Subcutaneous abdominal adipose tissue (tissue), 5 donors: ENCODE measurements at regions not wholly inside any gene's neighbourhood (a gene's known extent, or its start where the extent isn't known, plus 50 kb on each side); places are given as distances from the start of the nearest gene placed in this dataset.

ENCODE experiments used
- H3K27ac ChIP-seq: one replicate; pipeline ENCODE4 v1.7.0; 2013; ENCODE audit warnings: low read depth, mild to moderate bottlenecking, inconsistent platforms, low read length, moderate library complexity
- H3K27me3 ChIP-seq, 5 donors: one replicate each; pipeline ENCODE4 v1.7.0; 2013; ENCODE audit warnings: low read length in 5 of 5, inconsistent platforms in 1 of 5; ENCODE audit not compliant: control insufficient read depth in 5 of 5, insufficient read depth in 4 of 5
- H3K36me3 ChIP-seq, 5 donors: one replicate each; pipeline ENCODE4 v1.7.0; 2013; ENCODE audit warnings: low read length in 5 of 5; ENCODE audit not compliant: control insufficient read depth in 5 of 5, insufficient read depth in 5 of 5
- H3K4me1 ChIP-seq, 5 donors: one replicate each; pipeline ENCODE4 v1.7.0; 2013; ENCODE audit warnings: low read length in 5 of 5, mild to moderate bottlenecking in 3 of 5, moderate library complexity in 1 of 5; ENCODE audit not compliant: control insufficient read depth in 5 of 5, insufficient read depth in 5 of 5
- H3K4me3 ChIP-seq, 5 donors: one replicate each; pipeline ENCODE4 v1.7.0; 2013; ENCODE audit warnings: low read length in 5 of 5, low read depth in 1 of 5
- H3K9ac ChIP-seq, 5 donors: one replicate each; pipeline ENCODE4 v1.7.0; 2013; ENCODE audit warnings: low read length in 5 of 5, mild to moderate bottlenecking in 4 of 5, moderate library complexity in 3 of 5
- H3K9me3 ChIP-seq, 5 donors: one replicate each; pipeline ENCODE4 v1.7.0; 2013; ENCODE audit warnings: low read length in 5 of 5; ENCODE audit not compliant: control insufficient read depth in 5 of 5
- donor health status: healthy.
- donor health status: healthy.
- donor health status: healthy.
- donor health status: healthy.
- donor health status: healthy.

DNA sequence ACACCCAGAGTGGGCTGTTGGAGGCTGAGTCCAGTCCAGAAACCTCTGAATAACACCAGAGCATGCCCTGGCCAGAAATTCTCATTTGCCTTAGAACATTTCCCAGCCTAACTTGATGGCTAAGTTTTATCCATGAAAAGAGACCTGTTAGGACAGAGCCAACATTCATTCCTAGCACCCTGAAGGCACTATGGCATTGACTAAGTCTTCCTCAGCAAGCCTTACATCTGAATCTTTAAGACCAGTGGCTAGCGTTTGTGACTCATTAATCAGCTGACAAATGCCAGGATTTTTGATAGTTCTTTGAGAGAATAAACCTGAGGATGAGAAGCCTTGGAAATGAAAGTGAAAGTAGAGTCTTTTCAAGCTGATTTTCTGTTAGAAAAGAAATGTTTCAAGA, 1087.1 kb upstream of the ALCAM start:
- H3K27ac ChIP-seq: no peak overlapping the region
- H3K27me3 ChIP-seq: no peaks in the 10 kb centered on the region
- no peaks in the 10 kb centered on the region for H3K36me3 ChIP-seq
- no peaks in the 10 kb centered on the region for H3K4me1 ChIP-seq
- peak overlapping the region in 4 of 5 donors; percentile 10 to 32 (median 22) for H3K4me3 ChIP-seq
- peaks cover 9 to 81% (median 35%) of the 10 kb centered on the region in 5 donors for H3K9me3 ChIP-seq
- peak overlapping the region in 1 of 5 donors; percentile 2 for H3K9ac ChIP-seq

DNA sequence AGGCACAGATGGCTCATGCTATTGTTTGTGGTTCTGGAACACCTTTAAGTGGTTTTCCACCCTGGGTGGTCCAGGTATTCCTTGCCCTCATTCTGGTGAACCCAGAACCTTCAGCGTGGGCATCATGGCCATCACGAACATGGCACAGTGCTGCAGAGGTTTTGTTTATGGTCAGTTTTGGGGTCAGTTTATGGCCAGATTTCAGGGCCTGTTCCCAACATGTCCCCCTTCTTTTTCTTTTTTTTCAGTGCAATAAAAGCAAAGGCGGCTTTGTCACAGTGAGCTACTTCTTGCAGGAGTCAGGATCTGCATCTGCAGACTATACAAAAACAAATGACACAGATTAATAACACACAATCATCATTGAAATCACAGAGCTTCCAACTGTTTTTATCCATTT, 1085.0 kb upstream of the ALCAM start:
- Histone ChIP-seq H3K4me3 (no peak overlapping the region), H3K9me3 (peaks cover 7 to 66% (median 28%) of the 10 kb centered on the region in 5 donors), H3K36me3 (no peaks in the 10 kb centered on the region), H3K9ac (no peak overlapping the region), H3K27ac (no peak overlapping the region), H3K27me3 (no peaks in the 10 kb centered on the region), H3K4me1 (no peaks in the 10 kb centered on the region)

DNA sequence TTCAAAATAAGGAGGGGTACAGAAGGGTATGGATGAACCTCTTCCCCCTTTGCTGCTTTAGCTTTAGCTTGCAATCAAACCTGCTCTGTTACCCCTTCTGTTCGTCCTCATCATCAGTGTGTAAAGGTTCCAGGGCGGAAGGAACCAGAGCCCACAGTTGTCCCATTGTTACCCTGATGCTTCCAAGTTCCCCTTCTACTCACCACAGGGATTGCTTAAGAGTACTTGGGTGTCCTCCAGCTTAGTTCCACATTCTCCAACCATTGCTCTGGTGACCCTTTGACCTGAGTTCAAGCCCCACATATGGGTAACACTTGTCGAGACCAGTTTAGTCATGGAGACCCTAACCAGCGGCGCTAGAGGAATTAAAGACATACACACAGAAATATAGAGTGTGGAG, 1080.1 kb upstream of the ALCAM start:
- Histone ChIP-seq H3K9ac (no peak overlapping the region), H3K4me1 (peaks cover 0 to 4% (median 2%) of the 10 kb centered on the region in 5 donors), H3K27me3 (no peaks in the 10 kb centered on the region), H3K9me3 (peaks cover 5 to 31% (median 16%) of the 10 kb centered on the region in 5 donors), H3K4me3 (no peak overlapping the region), H3K36me3 (no peaks in the 10 kb centered on the region), H3K27ac (no peak overlapping the region)

DNA sequence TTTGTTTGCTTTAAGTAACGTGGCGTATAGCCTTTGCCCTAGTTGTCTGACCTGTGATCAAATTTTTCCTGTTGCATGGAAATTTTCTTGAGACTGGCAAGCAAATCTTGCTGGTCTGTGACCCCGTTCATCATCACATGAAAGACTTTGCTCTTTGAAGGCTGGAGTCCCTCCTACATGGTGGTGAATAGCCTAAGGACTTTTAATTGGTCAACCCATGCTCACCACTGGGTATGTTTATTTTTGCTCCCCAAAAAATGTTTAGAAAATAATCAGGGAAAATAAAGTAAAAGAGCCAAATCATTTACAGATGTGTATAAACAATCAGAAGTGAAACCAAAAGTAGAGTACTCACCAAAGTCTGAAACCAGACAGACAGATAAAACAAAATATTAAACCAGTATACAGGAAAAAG, 1075.3 kb upstream of the ALCAM start:
- H3K27me3 ChIP-seq: no peaks in the 10 kb centered on the region
- no peaks in the 10 kb centered on the region for H3K36me3 ChIP-seq
- peak overlapping the region; percentile 33 to 50 (median 41) for H3K4me3 ChIP-seq
- H3K9me3 ChIP-seq: peaks cover 0 to 10% (median 3%) of the 10 kb centered on the region in 5 donors
- peaks cover 0 to 8% (median 4%) of the 10 kb centered on the region in 5 donors for H3K4me1 ChIP-seq
- peak overlapping the region in 2 of 5 donors; percentile 24 to 56 for H3K9ac ChIP-seq
- H3K27ac ChIP-seq: peak overlapping the region; percentile 19

DNA sequence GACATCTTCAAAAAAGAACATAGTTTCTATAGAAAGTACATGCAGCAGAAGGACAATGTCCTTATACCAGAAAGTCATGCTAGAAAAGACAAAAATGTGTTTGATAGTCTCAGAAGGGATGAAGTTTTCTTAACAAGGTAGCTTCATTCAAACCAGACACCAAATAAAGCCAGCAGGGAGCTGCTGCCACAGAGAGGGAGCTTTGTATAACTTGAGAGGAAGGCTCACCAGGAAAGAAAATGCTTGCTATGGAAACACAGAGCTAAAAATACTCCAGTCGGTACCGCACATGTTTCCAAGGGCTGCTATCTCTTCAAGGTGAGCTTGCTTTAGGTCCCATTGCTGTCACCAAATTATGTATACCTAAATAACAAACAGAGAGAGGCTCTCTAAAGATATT, 1074.8 kb upstream of the ALCAM start:
- Histone ChIP-seq H3K27me3 (no peaks in the 10 kb centered on the region), H3K36me3 (no peaks in the 10 kb centered on the region), H3K9ac (peak overlapping the region in 1 of 5 donors; percentile 28), H3K27ac (peak overlapping the region; percentile 19), H3K4me3 (peak overlapping the region in 4 of 5 donors; percentile 33 to 50 (median 42)), H3K9me3 (peaks cover 0 to 6% (median 0%) of the 10 kb centered on the region in 5 donors), H3K4me1 (peaks cover 0 to 8% (median 4%) of the 10 kb centered on the region in 5 donors)

DNA sequence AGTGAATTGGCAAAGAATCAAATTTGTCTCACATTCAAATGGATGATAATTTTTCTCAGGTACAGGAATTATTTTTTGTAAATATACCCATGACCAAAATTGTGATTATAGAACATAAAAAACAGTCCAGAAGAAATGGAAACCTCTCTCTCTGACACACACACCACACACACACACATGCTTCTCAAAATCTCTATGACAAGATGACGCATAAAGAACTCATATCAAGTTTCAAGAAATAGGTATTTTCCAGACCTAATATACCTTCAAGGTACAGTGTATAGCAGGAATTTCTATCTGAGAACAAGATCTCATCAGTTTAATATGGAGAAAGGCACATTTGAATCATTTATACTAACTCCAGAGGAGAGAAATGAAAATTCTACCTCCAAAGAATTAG, 1069.1 kb upstream of the ALCAM start:
- Histone ChIP-seq H3K4me1 (no peaks in the 10 kb centered on the region), H3K27me3 (no peaks in the 10 kb centered on the region), H3K9ac (no peak overlapping the region), H3K27ac (no peak overlapping the region), H3K4me3 (no peak overlapping the region), H3K9me3 (no peaks in the 10 kb centered on the region), H3K36me3 (no peaks in the 10 kb centered on the region)

DNA sequence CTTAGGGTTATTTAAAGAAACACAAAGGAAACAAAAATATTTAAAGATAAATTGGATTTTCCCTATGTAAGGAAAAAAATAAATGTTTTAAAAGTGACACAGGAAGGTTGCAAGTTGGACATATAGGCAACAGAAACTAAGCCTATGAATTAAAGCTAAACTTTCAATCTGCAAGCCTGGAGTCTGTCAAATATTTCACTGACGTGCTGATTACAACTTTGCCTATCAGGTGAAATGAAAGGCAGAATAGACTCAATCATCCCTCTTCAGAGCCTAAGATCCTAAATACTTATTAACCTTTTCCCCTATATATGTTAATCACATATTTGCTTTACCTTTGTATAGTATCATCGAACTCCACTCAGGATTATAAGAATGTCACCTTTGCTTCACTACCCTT, 1068.0 kb upstream of the ALCAM start:
- H3K9ac ChIP-seq: no peak overlapping the region
- no peaks in the 10 kb centered on the region for H3K4me1 ChIP-seq
- no peak overlapping the region for H3K4me3 ChIP-seq
- H3K9me3 ChIP-seq: no peaks in the 10 kb centered on the region
- no peaks in the 10 kb centered on the region for H3K36me3 ChIP-seq
- H3K27ac ChIP-seq: no peak overlapping the region
- H3K27me3 ChIP-seq: no peaks in the 10 kb centered on the region

DNA sequence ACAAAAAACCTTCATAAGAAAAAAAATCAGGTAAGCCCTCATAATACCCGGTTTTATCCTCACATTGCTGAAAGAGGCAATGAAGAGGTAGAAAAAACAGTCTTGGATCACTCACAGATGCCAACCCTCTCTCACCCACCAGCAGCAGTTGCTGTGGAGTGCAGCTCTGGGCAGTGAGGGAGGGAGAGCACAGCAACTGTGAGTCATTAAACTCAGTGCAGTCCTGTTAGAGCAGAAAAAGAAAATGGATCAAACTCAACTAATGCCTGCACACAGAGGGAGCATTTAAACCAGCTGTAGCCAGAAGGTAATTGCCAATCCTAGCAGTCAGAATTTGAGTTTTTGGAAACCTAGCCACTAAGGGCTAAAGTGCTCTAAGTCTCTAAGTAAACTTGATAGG, 1050.6 kb upstream of the ALCAM start:
- Histone ChIP-seq H3K9ac (no peak overlapping the region), H3K27ac (no peak overlapping the region), H3K9me3 (peaks cover 0 to 9% (median 0%) of the 10 kb centered on the region in 5 donors), H3K4me3 (no peak overlapping the region), H3K27me3 (no peaks in the 10 kb centered on the region), H3K4me1 (no peaks in the 10 kb centered on the region), H3K36me3 (no peaks in the 10 kb centered on the region)

DNA sequence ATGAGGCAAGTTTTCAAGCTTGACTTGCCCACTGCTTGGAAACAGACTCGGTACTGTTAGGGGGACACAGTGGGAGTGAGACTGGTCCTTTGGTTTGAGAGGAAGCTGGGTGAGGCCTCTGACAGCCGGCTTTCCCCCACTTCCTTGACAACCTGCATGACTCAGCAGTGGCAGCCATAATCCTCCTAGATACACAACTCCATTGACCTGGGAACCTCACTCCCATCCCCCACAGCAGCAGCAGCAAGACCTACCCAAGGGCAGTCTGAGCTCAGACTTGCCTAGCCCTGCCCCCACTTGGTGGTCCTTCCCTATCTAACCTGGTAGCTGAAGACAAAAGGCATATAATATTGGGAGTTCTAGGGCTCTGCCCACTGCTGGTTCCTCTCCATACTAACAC, 1043.5 kb upstream of the ALCAM start:
- Histone ChIP-seq H3K27me3 (no peaks in the 10 kb centered on the region), H3K27ac (no peak overlapping the region), H3K4me1 (no peaks in the 10 kb centered on the region), H3K9ac (no peak overlapping the region), H3K4me3 (no peak overlapping the region), H3K36me3 (no peaks in the 10 kb centered on the region), H3K9me3 (peaks cover 0 to 25% (median 3%) of the 10 kb centered on the region in 5 donors)

DNA sequence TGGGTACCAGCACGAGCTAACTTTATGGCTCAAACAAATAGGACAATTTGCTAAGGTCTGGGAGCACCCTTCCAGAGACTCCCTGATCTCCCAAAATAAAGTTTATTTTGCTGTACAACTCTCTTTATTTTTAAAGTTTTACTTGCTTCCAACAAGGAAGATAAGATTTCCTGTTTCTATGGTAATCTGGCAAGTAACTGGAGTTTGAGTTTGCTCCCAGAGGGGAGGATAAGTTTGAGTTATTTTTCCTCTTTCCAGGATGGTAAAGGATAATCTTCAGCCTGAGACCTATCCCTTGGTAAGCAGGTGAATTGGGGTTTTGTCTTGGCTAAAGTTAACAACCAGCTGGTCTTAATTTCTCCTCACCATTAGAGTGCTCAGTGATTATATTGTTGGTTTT, 1019.4 kb upstream of the ALCAM start:
- Histone ChIP-seq H3K4me1 (no peaks in the 10 kb centered on the region), H3K9ac (no peak overlapping the region), H3K27me3 (no peaks in the 10 kb centered on the region), H3K4me3 (no peak overlapping the region), H3K9me3 (no peaks in the 10 kb centered on the region), H3K27ac (no peak overlapping the region), H3K36me3 (no peaks in the 10 kb centered on the region)

DNA sequence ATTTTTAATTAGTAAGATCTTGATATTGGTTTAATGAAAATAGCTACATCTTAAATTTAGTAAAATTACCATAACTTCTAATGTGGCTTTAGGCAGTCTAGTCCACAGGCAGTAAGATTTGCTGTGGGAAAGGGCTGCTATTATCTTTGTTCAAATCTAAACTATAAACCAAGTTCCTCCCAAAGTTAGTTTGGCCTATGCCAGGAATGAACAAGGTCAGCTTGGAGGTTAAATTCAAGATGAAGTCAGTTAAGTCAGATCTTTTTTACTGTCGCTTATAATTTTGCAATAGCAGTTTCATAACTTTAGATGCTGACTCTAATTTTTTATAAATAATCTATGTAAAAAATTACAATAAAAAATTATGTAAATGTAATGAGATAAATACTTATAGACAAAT, 1016.9 kb upstream of the ALCAM start:
- H3K4me3 ChIP-seq: no peak overlapping the region
- no peak overlapping the region for H3K9ac ChIP-seq
- no peaks in the 10 kb centered on the region for H3K4me1 ChIP-seq
- no peaks in the 10 kb centered on the region for H3K9me3 ChIP-seq
- no peak overlapping the region for H3K27ac ChIP-seq
- H3K36me3 ChIP-seq: no peaks in the 10 kb centered on the region
- no peaks in the 10 kb centered on the region for H3K27me3 ChIP-seq
